ENCODE measurements at regions not wholly inside any gene's neighbourhood (a gene's known extent, or its start where the extent isn't known, plus 50 kb on each side); places are given as distances from the start of the nearest gene placed in this dataset.

- TF ChIP-seq GABPA (IDR thresholded peaks at IDR 0.05 in 1 of 2, conservative IDR thresholded peaks at IDR 0.05 in 1 of 2) (no peak), YY1 (IDR thresholded peaks at IDR 0.05) (no peak), RAD21 (IDR thresholded peaks at IDR 0.05) (no peak), REST (IDR thresholded peaks at IDR 0.05) (no peak), RXRA (IDR thresholded peaks at IDR 0.05) (no peak), JUND (IDR thresholded peaks at IDR 0.05) (no peak), SP1 (IDR thresholded peaks at IDR 0.05) (no peak), EGR1 (IDR thresholded peaks at IDR 0.05; ENCODE audit: low read depth in 2 of 2) (no peak), FOXA1 (IDR thresholded peaks at IDR 0.05) (no peak), MAX (IDR thresholded peaks at IDR 0.05) (no peak), TAF1 (conservative IDR thresholded peaks at IDR 0.05) (no peak)
- TF ChIP-seq, protein P1, sequence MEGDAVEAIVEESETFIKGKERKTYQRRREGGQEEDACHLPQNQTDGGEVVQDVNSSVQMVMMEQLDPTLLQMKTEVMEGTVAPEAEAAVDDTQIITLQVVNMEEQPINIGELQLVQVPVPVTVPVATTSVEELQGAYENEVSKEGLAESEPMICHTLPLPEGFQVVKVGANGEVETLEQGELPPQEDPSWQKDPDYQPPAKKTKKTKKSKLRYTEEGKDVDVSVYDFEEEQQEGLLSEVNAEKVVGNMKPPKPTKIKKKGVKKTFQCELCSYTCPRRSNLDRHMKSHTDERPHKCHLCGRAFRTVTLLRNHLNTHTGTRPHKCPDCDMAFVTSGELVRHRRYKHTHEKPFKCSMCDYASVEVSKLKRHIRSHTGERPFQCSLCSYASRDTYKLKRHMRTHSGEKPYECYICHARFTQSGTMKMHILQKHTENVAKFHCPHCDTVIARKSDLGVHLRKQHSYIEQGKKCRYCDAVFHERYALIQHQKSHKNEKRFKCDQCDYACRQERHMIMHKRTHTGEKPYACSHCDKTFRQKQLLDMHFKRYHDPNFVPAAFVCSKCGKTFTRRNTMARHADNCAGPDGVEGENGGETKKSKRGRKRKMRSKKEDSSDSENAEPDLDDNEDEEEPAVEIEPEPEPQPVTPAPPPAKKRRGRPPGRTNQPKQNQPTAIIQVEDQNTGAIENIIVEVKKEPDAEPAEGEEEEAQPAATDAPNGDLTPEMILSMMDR (IDR thresholded peaks at IDR 0.05; ENCODE audit: low read depth, low read length, missing input control), result no peak
- TF ChIP-seq, protein P2, sequence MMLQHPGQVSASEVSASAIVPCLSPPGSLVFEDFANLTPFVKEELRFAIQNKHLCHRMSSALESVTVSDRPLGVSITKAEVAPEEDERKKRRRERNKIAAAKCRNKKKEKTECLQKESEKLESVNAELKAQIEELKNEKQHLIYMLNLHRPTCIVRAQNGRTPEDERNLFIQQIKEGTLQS (IDR thresholded peaks at IDR 0.05), result no peak
Observed at GRCh38 chr2:41375901-41376300, 671.9 kb upstream of the PKDCC start.
